H1 (cell line): ENCODE measurements at regions not wholly inside any gene's neighbourhood (a gene's known extent, or its start where the extent isn't known, plus 50 kb on each side); places are given as distances from the start of the nearest gene placed in this dataset.

Source experiments
- CTCF ChIA-PET: fragments of 300-600 bp; sonication (Branson Sonifier 250); formaldehyde crosslinking; loops from one replicate; lab custom pipeline; 2021; ENCODE audit not compliant: partially characterized antibody; lab: Charles Lee
- POLR2A ChIA-PET: fragments of 300-600 bp; sonication (Branson Sonifier 250); formaldehyde crosslinking; loops from one replicate; lab custom pipeline; 2021; ENCODE audit warnings: inconsistent platforms; ENCODE audit not compliant: partially characterized antibody; lab: Charles Lee
- DNase-seq, 2 experiments: peaks; one replicate each; pipeline versions ENCODE4 v3.0.0 to v3.0.0-alpha.2; 2010 to 2022; ENCODE audit warnings: low spot score in 2 of 2, low read depth in 1 of 2, mixed read lengths in 1 of 2
- FAIRE-seq: peaks from 2 replicates; lab custom pipeline; 2011; peaks lifted over from hg19 to GRCh38; lab: Jason Lieb, UNC
- H2AFZ ChIP-seq: 2 replicates; pipeline ENCODE4 v1.8.1; 2012; ENCODE audit warnings: low read length, inconsistent platforms
- H2AK5ac ChIP-seq: 2 replicates; pipeline ENCODE4 v1.6.1; 2013; ENCODE audit warnings: low read depth, low read length
- H2BK120ac ChIP-seq: replicated peaks from 2 replicates; pipeline ENCODE3; 2013; ENCODE audit warnings: low read depth, low read length, inconsistent platforms
- H2BK12ac ChIP-seq: 2 replicates; pipeline ENCODE4 v1.6.1; 2013; ENCODE audit warnings: low read depth, low read length
- H2BK15ac ChIP-seq: 2 replicates; pipeline ENCODE4 v1.6.1; 2013; ENCODE audit warnings: low read length
- H2BK20ac ChIP-seq: 2 replicates; pipeline ENCODE4 v1.6.1; 2013; ENCODE audit warnings: low read length
- H2BK5ac ChIP-seq: 2 replicates; pipeline ENCODE4 v1.6.1; 2013; ENCODE audit warnings: low read depth, low read length
- H3K14ac ChIP-seq: 2 replicates; pipeline ENCODE4 v1.6.1; 2013; ENCODE audit warnings: inconsistent platforms; ENCODE audit not compliant: insufficient read length
- H3K18ac ChIP-seq: 2 replicates; pipeline ENCODE4 v1.6.1; 2013; ENCODE audit warnings: low read length; ENCODE audit errors: extremely low read depth
- H3K23ac ChIP-seq: 2 replicates; pipeline ENCODE4 v1.6.1; 2013; ENCODE audit warnings: inconsistent platforms; ENCODE audit not compliant: insufficient read length
- H3K23me2 ChIP-seq: 2 replicates; pipeline ENCODE4 v1.6.1; 2013; ENCODE audit warnings: low read depth, low read length
- H3K27ac ChIP-seq: 2 replicates; pipeline ENCODE4 v1.6.1; 2011; ENCODE audit warnings: low read depth, low read length, inconsistent platforms
- H3K27me3 ChIP-seq, 4 experiments: replicated peaks in 1 of 4; 1 replicate in 1 of 4; 2 replicates in 3 of 4; pipeline versions ENCODE4 v1.6.1 to v1.8.1; 2011 to 2013; ENCODE audit warnings: low read length in 3 of 4, mild to moderate bottlenecking in 3 of 4, inconsistent platforms in 2 of 4, mixed read lengths in 2 of 4, moderate library complexity in 1 of 4; ENCODE audit not compliant: control insufficient read depth in 3 of 4, insufficient read depth in 3 of 4; ENCODE audit errors: extremely low read depth in 1 of 4
- H3K36me3 ChIP-seq, 4 experiments: 2 replicates each; pipeline versions ENCODE4 v1.6.1 to v1.8.1; 2011 to 2013; ENCODE audit warnings: mild to moderate bottlenecking in 4 of 4, low read length in 3 of 4, moderate library complexity in 2 of 4, control low read depth in 1 of 4, inconsistent platforms in 1 of 4; ENCODE audit not compliant: insufficient read depth in 4 of 4, control insufficient read depth in 2 of 4
- H3K4ac ChIP-seq: replicated peaks from 2 replicates; pipeline ENCODE3; 2013; ENCODE audit warnings: low read length, low read depth, mixed read lengths, inconsistent platforms; ENCODE audit not compliant: insufficient read length
- H3K4me1 ChIP-seq, 4 experiments: replicated peaks in 1 of 4; 1 replicate in 1 of 4; 2 replicates in 3 of 4; pipeline versions ENCODE4 v1.6.1 to v1.8.1; 2011 to 2013; ENCODE audit warnings: low read length in 3 of 4, inconsistent platforms in 2 of 4, mixed read lengths in 1 of 4; ENCODE audit not compliant: insufficient read depth in 4 of 4, control insufficient read depth in 3 of 4
- H3K4me2 ChIP-seq, 2 experiments: 2 replicates each; pipeline versions ENCODE4 v1.6.1 to v1.8.1; 2011 to 2013; ENCODE audit warnings: low read depth in 2 of 2, low read length in 2 of 2, control low read depth in 1 of 2, inconsistent platforms in 1 of 2, mild to moderate bottlenecking in 1 of 2; ENCODE audit not compliant: insufficient read depth in 1 of 2
- H3K4me3 ChIP-seq, 4 experiments: fragments of 200-600, 300-600 bp in 1 of 4; sonication (generic), shearing (Covaris generic), sonication (Bioruptor Twin) in 1 of 4; 2 replicates each; pipeline versions ENCODE4 v1.5.1 to v1.8.1; 2011 to 2016; ENCODE audit warnings: low read length in 4 of 4, low read depth in 3 of 4, control low read depth in 2 of 4, inconsistent platforms in 2 of 4, mild to moderate bottlenecking in 2 of 4, mixed read lengths in 1 of 4, moderate library complexity in 1 of 4; ENCODE audit not compliant: insufficient read depth in 2 of 4; ENCODE audit errors: extremely low read depth in 1 of 4
- H3K56ac ChIP-seq: replicated peaks from 2 replicates; pipeline ENCODE3; 2013; ENCODE audit warnings: low read depth, mild to moderate bottlenecking, mixed read lengths, low read length, inconsistent platforms; ENCODE audit not compliant: insufficient read length
- H3K79me1 ChIP-seq: 2 replicates; pipeline ENCODE4 v1.6.1; 2013; ENCODE audit warnings: low read depth, low read length, control low read depth
- H3K79me2 ChIP-seq, 2 experiments: 2 replicates each; pipeline versions ENCODE4 v1.6.1 to v1.8.1; 2012 to 2013; ENCODE audit warnings: low read length in 2 of 2, mild to moderate bottlenecking in 2 of 2, inconsistent platforms in 1 of 2; ENCODE audit not compliant: insufficient read depth in 2 of 2, control insufficient read depth in 1 of 2
- H3K9ac ChIP-seq, 4 experiments: replicated peaks in 1 of 4; 1 replicate in 1 of 4; 2 replicates in 3 of 4; pipeline versions ENCODE4 v1.6.1 to v1.8.1; 2011 to 2013; ENCODE audit warnings: low read depth in 3 of 4, low read length in 3 of 4, control low read depth in 2 of 4, mild to moderate bottlenecking in 2 of 4, moderate library complexity in 2 of 4, inconsistent platforms in 1 of 4; ENCODE audit errors: extremely low read depth in 1 of 4
- H3K9me3 ChIP-seq, 2 experiments: 2 replicates each; pipeline versions ENCODE4 v1.6.1 to v1.8.1; 2012 to 2013; ENCODE audit warnings: mild to moderate bottlenecking in 2 of 2, moderate library complexity in 2 of 2, control low read depth in 1 of 2, inconsistent platforms in 1 of 2, low read depth in 1 of 2, low read length in 1 of 2, mixed read lengths in 1 of 2; ENCODE audit not compliant: insufficient read depth in 2 of 2
- H4K20me1 ChIP-seq, 2 experiments: replicated peaks in 1 of 2; 2 replicates each; pipeline versions ENCODE3 to v1.8.1; 2011 to 2013; ENCODE audit warnings: inconsistent platforms in 2 of 2, low read length in 2 of 2, mild to moderate bottlenecking in 1 of 2; ENCODE audit not compliant: insufficient read depth in 2 of 2, control insufficient read depth in 1 of 2
- H4K5ac ChIP-seq: 2 replicates; pipeline ENCODE4 v1.6.1; 2013; ENCODE audit warnings: low read length, low read depth, mixed read lengths, inconsistent platforms; ENCODE audit not compliant: insufficient read length
- H4K8ac ChIP-seq: 2 replicates; pipeline ENCODE4 v1.8.0; 2013; ENCODE audit warnings: mild to moderate bottlenecking, moderate library complexity, low read length, inconsistent platforms; ENCODE audit not compliant: insufficient read depth; ENCODE audit errors: extremely low read depth
- H4K91ac ChIP-seq: replicated peaks from 2 replicates; pipeline ENCODE3; 2013; ENCODE audit warnings: low read length, mixed read lengths, inconsistent platforms; ENCODE audit not compliant: insufficient read length
- RNF2 ChIP-seq: fragments of 200-900, 300-1000 bp; sonication (generic); IDR thresholded peaks from 2 replicates; pipeline ENCODE4 v1.7.1; 2016; ENCODE audit warnings: borderline replicate concordance, low read depth, mild to moderate bottlenecking, antibody characterized with exemption, low read length; ENCODE audit not compliant: poor library complexity, severe bottlenecking; ENCODE audit errors: missing control alignments
- WGBS, 2 experiments: shearing (Covaris generic) in 1 of 2; methylation state at CpG; one replicate each; pipeline versions ENCODE4 v1.1.6 to v1.1.7; 2013 to 2015; ENCODE audit warnings: low lambda C conversion rate in 2 of 2, mixed read lengths in 2 of 2, inconsistent platforms in 1 of 2, low coverage in 1 of 2, missing lambda C conversion rate in 1 of 2; ENCODE audit not compliant: insufficient replicate concordance in 2 of 2, insufficient coverage in 1 of 2, insufficient read length in 1 of 2; ENCODE audit errors: extremely low coverage in 1 of 2, missing lambda C conversion rate in 1 of 2; 5-methylcytosine and 5-hydroxymethylcytosine counted together

DNA sequence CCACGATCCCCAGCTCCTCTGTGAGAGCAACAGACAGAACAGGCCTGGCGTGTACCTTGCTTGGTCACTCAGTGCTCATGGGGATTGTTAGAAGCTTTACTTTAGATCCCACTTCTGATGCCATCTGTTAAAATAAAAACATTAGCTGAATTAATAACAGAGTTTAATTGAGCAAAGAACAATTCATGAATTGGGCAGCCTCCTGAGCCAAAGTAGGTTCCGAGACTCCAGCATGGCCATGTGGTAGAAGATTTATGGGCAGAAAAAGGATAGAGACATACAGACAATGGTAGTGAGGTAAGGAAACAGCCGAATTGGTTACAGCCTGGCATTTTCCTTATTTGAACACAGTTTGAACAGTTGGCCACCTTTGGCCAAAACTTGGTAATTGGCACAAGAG, 223.9 kb upstream of the TRPC4 start:
- CTCF ChIA-PET, result no interaction called here
- DNase-seq (no peak), FAIRE-seq (no peak)
- TF ChIP-seq RNF2, result no peak

More for the DNA sequence above, 223.9 kb upstream of the TRPC4 start:
- no peak overlapping the region for H3K18ac ChIP-seq
- H3K4me1 ChIP-seq, result no peaks in the 10 kb centered on the region
- WGBS, 2 experiments, result 98% methylated on average over 4 of the region's 4 CpGs; no CpG with 5 or more reads in 1 of the 2 experiments
- no peak overlapping the region for H2BK20ac ChIP-seq
- no peak overlapping the region for H3K23ac ChIP-seq
- H2BK5ac ChIP-seq, result no peak overlapping the region
- H3K14ac ChIP-seq, result no peak overlapping the region
- H2BK12ac ChIP-seq, result no peak overlapping the region
- no peaks in the 10 kb centered on the region for H3K9me3 ChIP-seq
- no peak overlapping the region for H4K91ac ChIP-seq
- no peak overlapping the region for H2AFZ ChIP-seq
- no peak overlapping the region for H4K5ac ChIP-seq
- POLR2A ChIA-PET, result no interaction called here
- no peak overlapping the region for H3K4me3 ChIP-seq
- no peak overlapping the region for H2BK120ac ChIP-seq
- H3K9ac ChIP-seq, result no peak overlapping the region
- no peaks in the 10 kb centered on the region for H3K79me2 ChIP-seq
- no peaks in the 10 kb centered on the region for H3K36me3 ChIP-seq
- no peak overlapping the region for H3K4ac ChIP-seq
- H4K8ac ChIP-seq, result no peak overlapping the region
- H2BK15ac ChIP-seq, result no peak overlapping the region
- H3K23me2 ChIP-seq, result no peaks in the 10 kb centered on the region
- H4K20me1 ChIP-seq, result no peaks in the 10 kb centered on the region
- H2AK5ac ChIP-seq, result no peak overlapping the region
- no peaks in the 10 kb centered on the region for H3K27me3 ChIP-seq
- no peak overlapping the region for H3K56ac ChIP-seq
- H3K79me1 ChIP-seq, result no peaks in the 10 kb centered on the region
- no peak overlapping the region for H3K27ac ChIP-seq
- no peak overlapping the region for H3K4me2 ChIP-seq
